Suppressor macrophage (primary cell): ENCODE measurements at regions not wholly inside any gene's neighbourhood (a gene's known extent, or its start where the extent isn't known, plus 50 kb on each side); places are given as distances from the start of the nearest gene placed in this dataset.
"Not testable (repeated sequence)": the region's sequence is repeated elsewhere in the genome, so short reads cannot be mapped to it uniquely, and the experiment has no call there.

Experiments
- DNase-seq, 4 experiments: peaks; one replicate each; pipeline ENCODE4 v3.0.0-alpha.2; 2020 to 2022

GRCh38 chr2:185667452-185667851 lies 71.2 kb upstream of the FSIP2 start:
- DNase-seq = no peak

GRCh38 chr2:185668710-185669109 lies 69.9 kb upstream of the FSIP2 start:
- DNase-seq = no peak

GRCh38 chr2:185674232-185674631 lies 64.4 kb upstream of the FSIP2 start:
- no peak for DNase-seq

GRCh38 chr2:185676316-185676715 lies 62.3 kb upstream of the FSIP2 start:
- DNase-seq = no peak

- DNase-seq = not testable (repeated sequence)
Observed at GRCh38 chr2:185687001-185687400, 51.6 kb upstream of the FSIP2 start.

- DNase-seq = no peak
Observed at GRCh38 chr2:185687967-185688366, 50.6 kb upstream of the FSIP2 start.
